Liver (tissue), 2 donors: ENCODE measurements at regions not wholly inside any gene's neighbourhood (a gene's known extent, or its start where the extent isn't known, plus 50 kb on each side); places are given as distances from the start of the nearest gene placed in this dataset.

ENCODE experiments used
- CTCF ChIP-seq: fragments of 150-350 bp; IDR thresholded peaks from 2 replicates; pipeline ENCODE4 v1.5.1; 2017; ENCODE audit warnings: improper control_type of control experiment, low read depth, low read length; ENCODE audit not compliant: missing input control
- REST ChIP-seq: IDR thresholded peaks from 2 replicates; pipeline ENCODE4 v1.6.1; 2016; ENCODE audit warnings: antibody characterized with exemption, mild to moderate bottlenecking
- donor health status: healthy.

GRCh38 chr5:143471666-143472464 is 68.4 kb upstream of the NR3C1 start:
- TF ChIP-seq CTCF, result no peak
- no peak for TF ChIP-seq REST
